ENCODE measurements at regions not wholly inside any gene's neighbourhood (a gene's known extent, or its start where the extent isn't known, plus 50 kb on each side); places are given as distances from the start of the nearest gene placed in this dataset.

- no peak for DNase-seq (ENCODE audit: low read depth in 1 of 2, low spot score in 1 of 2)
These were observed 116.1 kb downstream of the FAM43A start for GRCh38 chr3:194801461-194802432.

- DNase-seq (ENCODE audit: low read depth in 1 of 2, low spot score in 1 of 2) = no peak
These were observed 119.1 kb downstream of the FAM43A start for GRCh38 chr3:194804796-194805195.

- no peak for DNase-seq (ENCODE audit: low read depth in 1 of 2, low spot score in 1 of 2)
These were observed 119.9 kb downstream of the FAM43A start for GRCh38 chr3:194805546-194805945.

DNA sequence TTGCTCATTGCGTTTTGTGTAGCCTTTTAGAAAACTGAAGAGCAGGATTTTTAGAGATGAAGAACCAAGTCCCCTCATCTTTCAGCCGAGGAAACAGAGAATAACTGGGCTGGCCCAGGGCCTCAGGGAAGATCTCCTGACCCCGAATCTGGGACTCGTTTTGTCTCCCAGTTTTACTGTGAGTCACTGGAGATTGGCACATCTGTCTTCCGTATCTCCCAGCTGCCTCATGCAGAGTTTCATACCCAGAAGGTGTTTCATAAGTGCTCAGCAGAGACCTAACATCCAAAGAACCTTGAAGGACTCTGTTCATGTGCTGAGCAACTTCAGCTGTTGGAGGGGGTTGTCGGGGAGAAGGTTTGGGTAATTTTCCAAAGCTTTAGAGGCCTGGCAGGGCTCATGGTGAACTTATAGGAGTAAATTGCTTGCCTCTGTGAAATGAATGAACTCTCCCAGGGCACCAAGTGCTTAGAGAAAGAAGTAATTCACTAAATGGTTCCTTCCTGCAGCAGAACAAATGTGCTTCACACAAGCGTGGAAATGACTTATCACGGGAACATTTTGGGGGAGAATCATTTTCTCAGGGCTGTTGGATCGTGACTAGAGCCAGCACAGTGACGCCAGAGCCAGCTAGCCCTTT is 121.4 kb downstream of the FAM43A start:
- no peak for DNase-seq (ENCODE audit: low read depth in 1 of 2, low spot score in 1 of 2)

DNA sequence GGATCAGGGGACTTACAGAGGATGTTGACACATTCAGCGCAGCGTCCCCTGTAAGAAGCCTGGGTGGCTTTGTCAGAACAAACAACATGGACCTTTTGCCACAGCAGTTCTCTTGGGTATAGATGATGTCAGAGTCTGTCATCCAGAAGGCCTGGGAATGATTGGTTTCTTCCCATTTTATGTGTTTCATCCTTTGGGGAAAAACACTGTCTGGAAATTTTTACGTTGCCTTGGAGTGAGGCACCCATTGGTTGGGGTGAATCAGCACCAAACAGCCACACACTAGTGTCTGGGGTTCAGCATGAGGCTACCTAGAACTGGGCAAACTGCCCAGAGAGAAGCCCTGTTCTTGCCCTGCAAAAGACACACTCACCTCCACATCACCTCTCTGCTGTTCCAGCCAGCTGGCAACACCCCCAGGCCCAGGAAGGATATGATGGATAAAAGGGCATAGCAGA is 123.0 kb downstream of the FAM43A start:
- no peak for DNase-seq (ENCODE audit: low read depth in 1 of 2, low spot score in 1 of 2)

- DNase-seq (ENCODE audit: low read depth in 1 of 2, low spot score in 1 of 2) = no peak
These were observed 123.7 kb downstream of the FAM43A start for GRCh38 chr3:194809382-194809781.

- DNase-seq (ENCODE audit: low read depth in 1 of 2, low spot score in 1 of 2) = no peak
These were observed 124.4 kb downstream of the FAM43A start for GRCh38 chr3:194810076-194810475.

- no peak for DNase-seq (ENCODE audit: low read depth in 1 of 2, low spot score in 1 of 2)
These were observed 125.4 kb downstream of the FAM43A start for GRCh38 chr3:194811118-194811517.

DNA sequence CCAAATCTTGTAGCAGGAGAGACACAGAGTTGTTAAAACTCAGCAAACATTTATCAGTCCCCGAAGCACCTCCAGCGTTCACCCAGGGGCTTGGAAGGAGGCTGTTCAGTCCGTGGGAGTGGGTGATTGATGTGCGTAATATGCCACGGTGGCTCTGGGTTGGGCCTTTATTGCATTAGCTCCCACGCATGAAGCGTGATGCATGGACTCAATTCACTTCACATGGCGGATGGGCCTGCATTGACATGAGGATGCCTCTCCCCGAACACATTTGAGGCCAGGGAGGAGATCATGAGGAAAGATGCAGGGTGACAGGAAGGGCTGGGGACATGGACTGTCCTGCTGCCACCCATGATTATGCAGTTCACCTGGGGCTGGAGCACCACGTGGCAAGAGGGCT is 126.5 kb downstream of the FAM43A start:
- DNase-seq (ENCODE audit: low read depth in 1 of 2, low spot score in 1 of 2) = no peak

DNA sequence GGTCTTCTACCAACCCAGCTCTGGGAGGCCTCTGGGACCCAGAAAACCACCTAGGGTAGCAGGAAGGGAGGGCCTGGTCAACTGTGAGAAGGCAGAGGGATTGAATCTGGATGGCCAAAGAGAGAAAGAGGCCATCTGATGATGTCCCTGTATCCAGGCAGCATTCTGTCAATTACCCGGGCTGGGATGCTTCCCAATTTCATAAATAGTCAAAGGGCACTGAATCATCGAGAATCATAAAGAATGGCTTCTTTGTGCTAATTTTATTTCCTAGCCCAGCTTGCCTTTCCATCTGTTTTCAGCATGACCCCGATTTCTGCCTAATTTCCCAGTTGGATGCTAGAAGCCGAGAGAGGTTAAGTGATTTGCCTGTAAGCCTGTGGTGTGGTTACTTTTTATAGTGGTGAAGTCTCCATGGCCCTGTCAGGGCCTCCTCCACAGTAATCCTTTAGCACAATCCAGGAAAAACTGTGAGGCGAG is 129.2 kb downstream of the FAM43A start:
- DNase-seq (ENCODE audit: low read depth in 1 of 2, low spot score in 1 of 2) = no peak

DNA sequence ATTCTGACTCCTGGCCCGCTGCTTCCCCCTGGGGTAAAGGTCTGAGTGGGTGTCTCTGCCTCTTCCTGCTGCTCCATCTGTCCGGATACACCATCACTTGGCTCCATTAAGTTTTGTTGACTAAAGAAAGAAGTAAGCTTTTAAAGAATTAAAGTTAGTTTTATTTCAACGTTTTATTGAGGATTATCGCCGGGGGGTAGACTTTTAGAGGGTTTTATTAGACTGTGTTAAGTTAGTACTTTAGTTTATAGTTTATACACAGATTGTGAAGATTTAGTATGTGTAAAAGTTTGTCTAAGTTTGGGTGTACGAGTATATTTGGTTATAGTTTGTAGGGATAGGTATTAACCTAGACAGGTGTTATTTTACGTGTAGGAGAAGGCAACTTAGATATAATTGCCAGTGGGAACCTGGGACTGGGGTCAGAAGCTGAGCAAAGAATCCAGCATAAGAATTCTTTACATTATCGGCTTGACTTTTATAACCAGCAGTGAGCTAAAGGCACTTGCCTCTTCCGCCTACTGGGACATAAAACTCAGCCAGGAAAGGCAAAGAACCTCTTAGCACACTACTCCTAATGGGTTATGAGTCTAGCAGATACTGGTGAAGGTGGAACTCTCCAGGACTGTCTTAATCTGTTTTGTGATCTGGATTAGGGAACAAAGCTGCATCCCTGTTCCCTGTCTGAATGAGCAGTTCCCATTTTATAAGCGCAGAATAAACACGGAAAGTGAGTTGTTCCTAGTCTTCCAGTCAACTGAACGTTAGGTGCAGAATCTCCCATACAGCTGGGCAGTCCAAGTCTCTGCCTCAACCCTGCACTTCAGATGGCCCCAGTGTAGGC is 131.3 kb downstream of the FAM43A start:
- no peak for DNase-seq (ENCODE audit: low read depth in 1 of 2, low spot score in 1 of 2)

DNA sequence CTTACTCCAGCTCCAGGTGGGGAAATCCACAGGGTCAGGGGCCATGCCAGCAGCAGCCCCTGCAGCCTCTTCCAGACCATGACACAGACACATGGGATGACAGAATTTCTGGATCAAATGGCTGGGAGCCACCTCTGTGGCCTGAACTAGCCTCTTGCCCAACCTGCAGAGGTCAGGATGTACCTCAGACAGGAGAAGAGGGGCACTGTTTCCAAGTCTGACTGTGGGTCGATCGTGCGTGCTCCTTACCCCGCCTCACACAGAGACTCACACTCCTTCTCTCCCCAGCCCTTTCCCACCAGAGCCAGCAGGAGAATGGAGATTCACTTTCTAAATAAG is 131.9 kb downstream of the FAM43A start:
- DNase-seq (ENCODE audit: low read depth in 1 of 2, low spot score in 1 of 2) = no peak

DNA sequence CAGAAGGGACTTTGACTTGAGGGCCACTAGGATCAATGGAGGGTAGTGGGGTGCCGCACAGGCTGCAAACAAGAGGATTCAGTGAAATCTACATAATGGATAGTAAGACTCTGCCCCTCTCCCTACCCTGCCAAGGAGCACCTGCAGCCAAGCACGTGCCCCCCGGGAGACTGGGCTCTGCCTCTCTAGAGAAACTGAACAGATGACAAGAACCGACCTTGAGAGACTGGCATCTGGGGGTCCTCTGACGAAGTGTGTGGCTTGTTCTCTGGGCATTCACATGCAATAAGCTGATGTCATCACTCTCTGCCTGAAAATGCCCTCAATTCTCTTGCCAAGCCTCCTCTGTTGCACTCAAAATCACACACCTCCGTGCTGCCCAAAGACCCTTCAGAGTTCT is 132.3 kb downstream of the FAM43A start:
- no peak for DNase-seq (ENCODE audit: low read depth in 1 of 2, low spot score in 1 of 2)

- no peak for DNase-seq (ENCODE audit: low read depth in 1 of 2, low spot score in 1 of 2)
These were observed 138.4 kb downstream of the FAM43A start for GRCh38 chr3:194824100-194824499.

DNA sequence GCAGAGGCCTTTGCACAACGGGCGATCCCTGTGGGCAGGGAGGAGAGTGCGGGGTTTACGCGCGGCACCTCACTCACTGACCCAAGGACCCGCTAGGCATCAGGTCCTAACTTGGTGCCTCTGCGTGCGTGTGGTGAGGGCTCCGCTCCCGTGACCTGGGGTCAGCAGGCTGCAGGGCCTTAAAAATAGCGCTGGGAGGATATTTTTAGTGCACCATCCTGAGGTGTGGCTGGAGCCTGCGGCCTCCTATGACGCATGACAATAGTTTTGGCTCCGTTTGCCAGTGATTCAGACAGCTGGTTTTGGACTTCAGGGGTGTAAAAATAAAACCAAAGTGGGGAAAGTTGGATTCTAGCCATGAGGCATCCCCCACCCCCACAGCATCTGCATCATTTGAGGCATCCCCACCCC is 139.0 kb downstream of the FAM43A start:
- DNase-seq (ENCODE audit: low read depth in 1 of 2, low spot score in 1 of 2) = no peak

- DNase-seq (ENCODE audit: low read depth in 1 of 2, low spot score in 1 of 2) = no peak
These were observed 140.9 kb downstream of the FAM43A start for GRCh38 chr3:194826594-194826993.

- no peak for DNase-seq (ENCODE audit: low read depth in 1 of 2, low spot score in 1 of 2)
These were observed 141.8 kb downstream of the FAM43A start for GRCh38 chr3:194827486-194827885.

- no peak for DNase-seq (ENCODE audit: low read depth in 1 of 2, low spot score in 1 of 2)
These were observed 142.4 kb downstream of the FAM43A start for GRCh38 chr3:194828116-194828515.

DNA sequence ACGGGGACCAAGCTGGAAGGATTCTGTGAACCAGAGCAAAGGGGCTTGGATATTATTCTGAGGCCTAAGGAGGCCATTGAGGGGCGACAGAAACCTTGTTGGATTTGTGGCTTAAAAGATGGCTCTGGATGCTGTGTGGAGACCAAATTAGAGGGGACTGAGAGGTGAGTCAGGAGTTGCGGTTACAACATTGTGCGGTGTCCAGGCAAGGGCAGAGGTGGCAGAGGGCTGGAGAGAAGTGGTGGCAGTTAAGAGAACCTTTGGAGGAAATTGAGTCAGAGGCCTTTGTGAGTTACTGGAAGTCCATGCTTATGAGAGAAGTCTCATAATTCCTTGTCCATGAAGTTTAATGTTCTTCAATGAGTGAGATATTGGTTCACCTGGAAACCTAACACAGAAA is 143.2 kb downstream of the FAM43A start:
- no peak for DNase-seq (ENCODE audit: low read depth in 1 of 2, low spot score in 1 of 2)

- no peak for DNase-seq (ENCODE audit: low read depth in 1 of 2, low spot score in 1 of 2)
These were observed 144.7 kb downstream of the FAM43A start for GRCh38 chr3:194830401-194830800.

GRCh38 chr3:194830978-194831377 is 145.3 kb downstream of the FAM43A start:
- DNase-seq (ENCODE audit: low read depth in 1 of 2, low spot score in 1 of 2) = no peak

Data from activated CD4-positive, alpha-beta T cell treated with anti-CD3 and anti-CD28 coated beads, Interleukin-2, amount 50 U/mL, for 24 hours (primary cell).